Mammary epithelial cell (primary cell): ENCODE measurements at regions not wholly inside any gene's neighbourhood (a gene's known extent, or its start where the extent isn't known, plus 50 kb on each side); places are given as distances from the start of the nearest gene placed in this dataset.

Experiments used
- CTCF ChIP-seq, 2 donors: IDR thresholded peaks in 1 of 2; conservative IDR thresholded peaks in 1 of 2; 2 replicates each; pipeline ENCODE4 v1.5.1; 2011 to 2012; ENCODE audit warnings: inconsistent platforms in 2 of 2, low read length in 2 of 2, mild to moderate bottlenecking in 2 of 2, control low read depth in 1 of 2, low read depth in 1 of 2; ENCODE audit not compliant: insufficient read depth in 1 of 2; ENCODE audit errors: extremely low read depth in 1 of 2
- EZH2 ChIP-seq: IDR thresholded peaks from 2 replicates; pipeline ENCODE4 v1.6.1; 2012; ENCODE audit warnings: low read length, inconsistent platforms, borderline replicate concordance

- TF ChIP-seq CTCF (conservative IDR thresholded peaks at IDR 0.05 in 1 of 2, IDR thresholded peaks at IDR 0.05 in 1 of 2; ENCODE audit: extremely low read depth in 1 of 2, insufficient read depth in 1 of 2, low read depth in 1 of 2, low read length in 2 of 2) = no peak
- no peak for TF ChIP-seq EZH2
These were observed 178.9 kb downstream of the CTTN start for GRCh38 chr11:70577258-70577603.
